Osteocyte (in vitro differentiated cells): ENCODE measurements at regions not wholly inside any gene's neighbourhood (a gene's known extent, or its start where the extent isn't known, plus 50 kb on each side); places are given as distances from the start of the nearest gene placed in this dataset.
"Not testable (repeated sequence)": the region's sequence is repeated elsewhere in the genome, so short reads cannot be mapped to it uniquely, and the experiment has no call there.

ENCODE experiments used
- DNase-seq: peaks from one replicate; pipeline ENCODE4 v3.0.0; 2021; ENCODE audit warnings: mixed read lengths; ENCODE audit not compliant: unreplicated experiment; ENCODE audit errors: extremely low spot score
- H3K27ac Mint-ChIP-seq: one replicate; pipeline ENCODE4 v1.8.0; 2021; ENCODE audit warnings: mild to moderate bottlenecking, mixed read lengths; ENCODE audit not compliant: unreplicated experiment
- H3K27me3 Mint-ChIP-seq: one replicate; pipeline ENCODE4 v1.8.0; 2021; ENCODE audit warnings: mixed read lengths; ENCODE audit not compliant: unreplicated experiment
- H3K36me3 Mint-ChIP-seq: one replicate; pipeline ENCODE4 v1.8.0; 2021; ENCODE audit warnings: mixed read lengths; ENCODE audit not compliant: unreplicated experiment
- H3K4me1 Mint-ChIP-seq: one replicate; pipeline ENCODE4 v1.8.0; 2021; ENCODE audit warnings: mixed read lengths; ENCODE audit not compliant: unreplicated experiment
- H3K4me3 Mint-ChIP-seq: one replicate; pipeline ENCODE4 v1.8.0; 2021; ENCODE audit warnings: mild to moderate bottlenecking, moderate library complexity, mixed read lengths; ENCODE audit not compliant: unreplicated experiment
- H3K9me3 Mint-ChIP-seq: one replicate; pipeline ENCODE4 v1.8.0; 2021; ENCODE audit warnings: mixed read lengths; ENCODE audit not compliant: unreplicated experiment
- TF ChIP-seq, protein P1 (sequence below): fragments of 200-600 bp; sonication (generic); IDR thresholded peaks from 2 replicates; pipeline ENCODE4 v1.5.0; 2021; ENCODE audit warnings: antibody characterized with exemption, mild to moderate bottlenecking, moderate library complexity

DNA sequence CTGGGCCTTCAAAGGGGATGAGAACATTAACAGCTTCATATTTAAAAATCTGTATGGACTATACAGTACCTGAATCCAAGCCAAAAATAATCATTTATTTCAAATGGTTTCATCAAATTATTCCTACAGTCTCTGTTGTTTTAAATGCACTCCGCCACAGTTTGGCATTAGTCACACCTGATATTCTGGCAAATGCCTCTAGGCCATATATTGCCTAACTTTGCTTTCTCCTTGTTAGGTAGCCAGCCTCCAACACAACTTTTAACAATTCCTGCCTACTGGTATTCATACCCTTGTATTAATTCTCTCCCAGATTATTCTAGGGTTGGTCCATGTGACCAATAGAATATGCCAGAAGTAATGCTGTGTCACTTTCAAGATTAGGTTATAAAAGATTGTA, 146.6 kb upstream of the FANCL start:
- TF ChIP-seq, protein P1, sequence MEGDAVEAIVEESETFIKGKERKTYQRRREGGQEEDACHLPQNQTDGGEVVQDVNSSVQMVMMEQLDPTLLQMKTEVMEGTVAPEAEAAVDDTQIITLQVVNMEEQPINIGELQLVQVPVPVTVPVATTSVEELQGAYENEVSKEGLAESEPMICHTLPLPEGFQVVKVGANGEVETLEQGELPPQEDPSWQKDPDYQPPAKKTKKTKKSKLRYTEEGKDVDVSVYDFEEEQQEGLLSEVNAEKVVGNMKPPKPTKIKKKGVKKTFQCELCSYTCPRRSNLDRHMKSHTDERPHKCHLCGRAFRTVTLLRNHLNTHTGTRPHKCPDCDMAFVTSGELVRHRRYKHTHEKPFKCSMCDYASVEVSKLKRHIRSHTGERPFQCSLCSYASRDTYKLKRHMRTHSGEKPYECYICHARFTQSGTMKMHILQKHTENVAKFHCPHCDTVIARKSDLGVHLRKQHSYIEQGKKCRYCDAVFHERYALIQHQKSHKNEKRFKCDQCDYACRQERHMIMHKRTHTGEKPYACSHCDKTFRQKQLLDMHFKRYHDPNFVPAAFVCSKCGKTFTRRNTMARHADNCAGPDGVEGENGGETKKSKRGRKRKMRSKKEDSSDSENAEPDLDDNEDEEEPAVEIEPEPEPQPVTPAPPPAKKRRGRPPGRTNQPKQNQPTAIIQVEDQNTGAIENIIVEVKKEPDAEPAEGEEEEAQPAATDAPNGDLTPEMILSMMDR, result no peak
- no peak for DNase-seq
- H3K36me3 Mint-ChIP-seq, result no peaks in the 10 kb centered on the region
- no peak overlapping the region for H3K27ac Mint-ChIP-seq
- H3K4me3 Mint-ChIP-seq, result no peak overlapping the region
- no peaks in the 10 kb centered on the region for H3K9me3 Mint-ChIP-seq
- H3K4me1 Mint-ChIP-seq, result no peaks in the 10 kb centered on the region
- H3K27me3 Mint-ChIP-seq, result no peaks in the 10 kb centered on the region

DNA sequence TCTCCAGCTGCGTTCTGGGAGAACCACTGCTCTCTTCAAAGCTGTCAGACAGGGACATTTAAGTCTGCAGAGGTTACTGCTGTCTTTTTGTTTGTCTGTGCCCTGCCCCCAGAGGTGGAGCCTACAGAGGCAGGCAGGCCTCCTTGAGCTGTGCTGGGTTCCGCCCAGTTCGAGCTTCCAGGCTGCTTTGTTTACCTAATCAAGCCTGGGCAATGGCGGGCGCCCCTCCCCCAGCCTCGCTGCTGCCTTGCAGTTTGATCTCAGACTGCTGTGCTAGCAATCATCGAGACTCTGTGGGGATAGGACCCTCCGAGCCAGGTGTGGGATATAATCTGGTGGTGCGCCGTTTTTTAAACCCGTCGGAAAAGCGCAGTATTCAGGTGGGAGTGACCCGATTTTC, 145.8 kb upstream of the FANCL start:
- not testable (repeated sequence) for H3K9me3 Mint-ChIP-seq, H3K4me3 Mint-ChIP-seq, H3K36me3 Mint-ChIP-seq, H3K27me3 Mint-ChIP-seq, H3K27ac Mint-ChIP-seq, DNase-seq, H3K4me1 Mint-ChIP-seq

DNA sequence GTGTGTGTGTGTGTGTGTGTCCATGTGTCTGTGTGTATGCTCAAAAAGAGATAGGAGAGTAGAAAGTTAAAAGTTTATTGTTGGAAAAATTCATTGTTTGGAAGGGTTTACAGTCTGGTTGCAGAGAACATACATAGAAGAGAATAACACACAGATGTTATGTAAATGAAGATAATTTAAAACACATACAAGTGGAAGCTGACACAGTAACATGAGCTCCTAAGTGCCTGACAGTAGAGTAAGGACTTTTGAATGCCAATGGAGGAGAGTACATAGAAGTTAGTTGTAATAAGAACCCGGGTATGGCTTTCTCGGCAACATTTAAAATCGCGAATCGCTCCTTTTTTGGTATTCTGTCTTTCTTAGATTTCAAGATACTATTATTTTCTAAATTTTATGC, 137.0 kb upstream of the FANCL start:
- H3K27ac Mint-ChIP-seq, result no peak overlapping the region
- TF ChIP-seq, protein P1, result no peak

DNA sequence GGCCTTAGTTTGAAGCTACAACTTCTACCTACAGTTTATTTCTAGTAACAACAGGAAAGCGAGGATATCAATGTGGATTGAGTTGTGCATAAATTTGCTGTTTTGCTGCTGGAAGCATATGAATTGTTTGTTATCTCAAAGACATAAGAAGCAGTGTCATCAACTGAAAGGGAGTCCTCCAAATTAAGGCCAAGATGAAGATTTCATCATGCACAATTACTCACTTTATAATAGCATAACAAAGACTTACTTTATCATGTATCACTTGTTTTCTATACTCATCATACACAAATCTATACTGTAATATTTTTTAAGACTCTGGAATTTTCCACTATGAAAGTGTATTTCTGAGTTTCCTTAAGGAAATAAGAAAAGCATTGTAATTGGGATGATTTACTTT, 136.1 kb upstream of the FANCL start:
- Mint-ChIP-seq H3K4me1 (no peaks in the 10 kb centered on the region), H3K27me3 (peaks cover 2% of the 10 kb centered on the region), H3K27ac (no peak overlapping the region), H3K9me3 (no peaks in the 10 kb centered on the region), H3K4me3 (no peak overlapping the region), H3K36me3 (no peaks in the 10 kb centered on the region)
- TF ChIP-seq, protein P1, result no peak
- no peak for DNase-seq

More for the DNA sequence above, 137.0 kb upstream of the FANCL start:
- no peaks in the 10 kb centered on the region for H3K4me1 Mint-ChIP-seq
- H3K4me3 Mint-ChIP-seq, result no peak overlapping the region
- no peaks in the 10 kb centered on the region for H3K36me3 Mint-ChIP-seq
- H3K9me3 Mint-ChIP-seq, result no peaks in the 10 kb centered on the region
- no peaks in the 10 kb centered on the region for H3K27me3 Mint-ChIP-seq
- DNase-seq, result no peak

DNA sequence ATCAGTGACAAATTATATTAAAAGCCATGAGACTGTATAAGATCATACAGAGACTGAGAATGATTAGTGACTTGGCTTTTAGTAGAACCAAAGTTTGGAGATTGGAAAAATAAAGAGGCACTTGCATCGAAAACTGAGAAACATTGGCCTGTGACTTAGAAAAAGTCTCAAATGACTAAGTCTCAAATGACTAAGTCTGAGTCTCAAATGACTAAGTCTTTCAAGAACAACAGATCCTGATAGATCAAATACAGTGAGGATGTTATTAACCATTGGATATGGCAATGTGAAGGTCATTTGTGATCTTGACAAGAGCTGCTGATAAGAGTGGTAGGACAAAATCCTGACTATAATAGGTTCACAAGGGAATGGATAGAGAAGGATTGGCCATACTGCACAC, 135.5 kb upstream of the FANCL start:
- Mint-ChIP-seq H3K4me3 (no peak overlapping the region), H3K36me3 (no peaks in the 10 kb centered on the region)
- TF ChIP-seq, protein P1, result no peak

DNA sequence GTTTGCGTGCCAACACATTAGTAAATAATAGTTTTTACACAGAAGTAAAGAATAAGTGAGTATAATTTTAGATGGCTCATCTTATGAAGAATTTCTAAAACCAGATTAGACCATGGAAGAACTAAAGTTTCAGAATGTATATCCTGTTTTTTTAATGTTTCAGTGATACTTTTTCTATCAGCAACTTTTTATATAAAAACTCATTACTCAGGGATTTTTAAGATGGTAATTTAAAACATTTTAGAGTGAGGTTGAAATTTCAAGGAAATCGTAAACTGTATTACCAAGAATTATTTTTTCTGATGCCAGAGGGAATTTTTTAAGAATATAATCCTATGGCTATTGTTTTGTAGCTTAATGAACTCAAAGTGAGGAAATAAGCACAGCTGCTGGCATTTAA, 128.5 kb upstream of the FANCL start:
- Mint-ChIP-seq H3K27ac (no peak overlapping the region), H3K9me3 (no peaks in the 10 kb centered on the region), H3K27me3 (peaks cover 10% of the 10 kb centered on the region), H3K36me3 (no peaks in the 10 kb centered on the region), H3K4me1 (no peaks in the 10 kb centered on the region), H3K4me3 (no peak overlapping the region)
- TF ChIP-seq, protein P1, result no peak
- DNase-seq, result no peak

More for the DNA sequence above, 135.5 kb upstream of the FANCL start:
- Mint-ChIP-seq H3K4me1 (no peaks in the 10 kb centered on the region), H3K27ac (no peak overlapping the region), H3K9me3 (no peaks in the 10 kb centered on the region), H3K27me3 (peaks cover 4% of the 10 kb centered on the region)
- no peak for DNase-seq
